Transverse colon (tissue), 4 donors: ENCODE measurements at regions not wholly inside any gene's neighbourhood (a gene's known extent, or its start where the extent isn't known, plus 50 kb on each side); places are given as distances from the start of the nearest gene placed in this dataset.

ENCODE experiments used
- DNase-seq: peaks from one replicate; pipeline ENCODE4 v3.0.0-alpha.2; 2019
- H3K27ac ChIP-seq, 4 donors: fragments of 200-600 bp; sonication (generic); 2 replicates each; pipeline ENCODE4 v1.5.1; 2016 to 2018; ENCODE audit warnings: inconsistent platforms in 4 of 4
- H3K27me3 ChIP-seq: fragments of 200-600 bp; sonication (generic); 2 replicates; pipeline ENCODE4 v1.5.1; 2017; ENCODE audit warnings: inconsistent platforms
- H3K36me3 ChIP-seq, 4 donors: fragments of 200-600 bp; sonication (generic); 2 replicates each; pipeline ENCODE4 v1.5.1; 2017 to 2019; ENCODE audit warnings: inconsistent platforms in 4 of 4
- H3K4me1 ChIP-seq, 4 donors: fragments of 200-600 bp; sonication (generic); 2 replicates each; pipeline ENCODE4 v1.5.1; 2017 to 2020; ENCODE audit warnings: inconsistent platforms in 4 of 4
- H3K4me3 ChIP-seq, 4 donors: fragments of 200-600 bp; sonication (generic); 1 replicate in 1 of 4; 2 replicates in 3 of 4; pipeline versions ENCODE4 v1.5.1 to v1.6.1; 2017 to 2019; ENCODE audit warnings: inconsistent platforms in 4 of 4
- H3K9me3 ChIP-seq, 2 donors: fragments of 200-600 bp; sonication (generic); 2 replicates each; pipeline ENCODE4 v1.5.1; 2017 to 2019; ENCODE audit warnings: inconsistent platforms in 2 of 2
- CTCF ChIP-seq, 5 experiments: fragments of 200-600 bp in 3 of 5; fragments of 450-650 bp in 2 of 5; sonication (generic) in 3 of 5; IDR thresholded peaks; 1 replicate in 2 of 5; 2 replicates in 3 of 5; pipeline ENCODE4 v1.5.1; 2016 to 2017; ENCODE audit warnings: antibody characterized with exemption in 5 of 5, inconsistent platforms in 3 of 5, mild to moderate bottlenecking in 2 of 5, moderate library complexity in 1 of 5
- EP300 ChIP-seq: sonication (generic); formaldehyde crosslinking; IDR thresholded peaks from one replicate; pipeline ENCODE4 v1.6.1; 2017; ENCODE audit warnings: antibody characterized with exemption, low read depth
- POLR2A ChIP-seq: fragments of 450-650 bp; IDR thresholded peaks from one replicate; pipeline ENCODE4 v1.6.1; 2016; ENCODE audit warnings: antibody characterized with exemption, mild to moderate bottlenecking, moderate library complexity
- POLR2AphosphoS5 ChIP-seq, 3 donors: sonication (generic); formaldehyde crosslinking; IDR thresholded peaks; one replicate each; pipeline ENCODE4 v1.6.1; 2016; ENCODE audit warnings: antibody characterized with exemption in 3 of 3
- WGBS, 2 donors: methylation state at CpG; one replicate each; pipeline ENCODE4 v1.1.5; 2018; ENCODE audit warnings: low coverage in 1 of 2; 5-methylcytosine and 5-hydroxymethylcytosine counted together
- in situ Hi-C, 4 donors: fragments of 200-750 bp; cut with MboI; loops; one replicate each; pipeline versions ENCODE4 v1.15.0 to v1.15.1; 2017; ENCODE audit warnings: low sequenced_read_pairs in 3 of 4, low pct_ligation_motif_present in 1 of 4, low pct_unique_long_range_greater_than_20kb in 1 of 4
- intact Hi-C: fragments of 100-400 bp; cut with DNase I; formaldehyde crosslinking; loops from one replicate; pipeline ENCODE4 v1.15.1; 2023; ENCODE audit warnings: low total_unique reads

- 68% methylated on average over 7 of the region's 7 CpGs; no CpG with 5 or more reads in 1 of the 2 donors for WGBS, 2 donors
Measured at GRCh38 chr10:128375171-128375570, 248.9 kb upstream of the MKI67 start.

GRCh38 chr10:128377364-128377987, 251.3 kb upstream of the MKI67 start:
- in situ Hi-C loops = no loop called here
- H3K27ac ChIP-seq = no peak overlapping the region
- no peaks in the 10 kb centered on the region for H3K27me3 ChIP-seq
- no peaks in the 10 kb centered on the region for H3K36me3 ChIP-seq
- no peak overlapping the region for H3K4me3 ChIP-seq
- 50 to 69% methylated on average over 4 to 9 of the region's 9 CpGs for WGBS, 2 donors
- TF ChIP-seq CTCF (IDR thresholded peaks at IDR 0.05) (no peak), POLR2AphosphoS5 (IDR thresholded peaks at IDR 0.05) (no peak), POLR2A (no peak), EP300 (no peak)
- H3K4me1 ChIP-seq = no peaks in the 10 kb centered on the region
- no peaks in the 10 kb centered on the region for H3K9me3 ChIP-seq
- intact Hi-C loops = no loop called here
- no peak for DNase-seq

More at GRCh38 chr10:128375171-128375570, 248.9 kb upstream of the MKI67 start:
- Histone ChIP-seq H3K27ac (no peak overlapping the region), H3K4me3 (no peak overlapping the region), H3K36me3 (no peaks in the 10 kb centered on the region), H3K9me3 (no peaks in the 10 kb centered on the region), H3K27me3 (no peaks in the 10 kb centered on the region), H3K4me1 (no peaks in the 10 kb centered on the region)
- in situ Hi-C loops = no loop called here
- TF ChIP-seq CTCF (IDR thresholded peaks at IDR 0.05) (no peak), POLR2AphosphoS5 (IDR thresholded peaks at IDR 0.05) (no peak), EP300 (no peak), POLR2A (no peak)
- intact Hi-C loops = no loop called here
- DNase-seq = no peak

- no peak for DNase-seq
- no peak overlapping the region for H3K4me3 ChIP-seq
- in situ Hi-C loops (no loop called here), intact Hi-C loops (no loop called here)
- H3K36me3 ChIP-seq = no peaks in the 10 kb centered on the region
- 52% methylated on average over 3 of the region's 3 CpGs; no CpG with 5 or more reads in 1 of the 2 donors for WGBS, 2 donors
- no peak for TF ChIP-seq POLR2A
- TF ChIP-seq EP300 = no peak
- no peak for TF ChIP-seq CTCF (IDR thresholded peaks at IDR 0.05)
- no peak for TF ChIP-seq POLR2AphosphoS5 (IDR thresholded peaks at IDR 0.05)
- H3K27me3 ChIP-seq = no peaks in the 10 kb centered on the region
- no peaks in the 10 kb centered on the region for H3K9me3 ChIP-seq
- H3K4me1 ChIP-seq = no peaks in the 10 kb centered on the region
- no peak overlapping the region for H3K27ac ChIP-seq
Measured at GRCh38 chr10:128377988-128378387, 251.8 kb upstream of the MKI67 start.

- H3K4me3 ChIP-seq = no peak overlapping the region
- no peaks in the 10 kb centered on the region for H3K27me3 ChIP-seq
- TF ChIP-seq POLR2A = no peak
- TF ChIP-seq CTCF (IDR thresholded peaks at IDR 0.05) = no peak
- TF ChIP-seq POLR2AphosphoS5 (IDR thresholded peaks at IDR 0.05) = no peak
- no peak for TF ChIP-seq EP300
- in situ Hi-C loops (no loop called here), intact Hi-C loops (no loop called here)
- no peaks in the 10 kb centered on the region for H3K9me3 ChIP-seq
- no peak overlapping the region for H3K27ac ChIP-seq
- DNase-seq = no peak
- no peaks in the 10 kb centered on the region for H3K4me1 ChIP-seq
- no peaks in the 10 kb centered on the region for H3K36me3 ChIP-seq
- 20 to 64% methylated on average over 1 to 4 of the region's 4 CpGs for WGBS, 2 donors
Measured at GRCh38 chr10:128380946-128381345, 254.7 kb upstream of the MKI67 start.
